Heart left ventricle (tissue), 16 donors: ENCODE measurements at regions not wholly inside any gene's neighbourhood (a gene's known extent, or its start where the extent isn't known, plus 50 kb on each side); places are given as distances from the start of the nearest gene placed in this dataset.

ENCODE experiments used
- ATAC-seq, 4 donors: fragments of 200-7000 bp; cut with Tn5 transposase; one replicate each; pipeline ENCODE4 v1.9.1; 2020 to 2022; ENCODE audit warnings: moderate library complexity in 4 of 4, mild to moderate bottlenecking in 3 of 4, moderate number of reproducible peaks in 1 of 4
- DNase-seq, 5 donors: peaks; one replicate each; pipeline ENCODE4 v3.0.0-alpha.2; 2020
- H3K27ac ChIP-seq, 12 donors: fragments of 200-600 bp; sonication (generic) in 4 of 12; one replicate each; pipeline versions ENCODE4 v1.5.0 to v1.8.0; 2016 to 2022; ENCODE audit warnings: mild to moderate bottlenecking in 2 of 12
- H3K27me3 ChIP-seq, 9 donors: fragments of 200-600 bp; sonication (generic) in 2 of 9; one replicate each; pipeline versions ENCODE4 v1.5.1 to v1.8.0; 2016 to 2022; ENCODE audit warnings: mild to moderate bottlenecking in 3 of 9
- H3K36me3 ChIP-seq, 9 donors: fragments of 200-600 bp; sonication (generic) in 2 of 9; one replicate each; pipeline versions ENCODE4 v1.5.0 to v1.8.0; 2018 to 2022; ENCODE audit warnings: mild to moderate bottlenecking in 2 of 9
- H3K4me1 ChIP-seq, 12 donors: fragments of 200-600 bp; sonication (generic) in 4 of 12; one replicate each; pipeline versions ENCODE4 v1.5.0 to v1.8.0; 2016 to 2022; ENCODE audit warnings: mild to moderate bottlenecking in 3 of 12
- H3K4me3 ChIP-seq, 12 donors: fragments of 200-600 bp; sonication (generic) in 4 of 12; one replicate each; pipeline versions ENCODE4 v1.5.0 to v1.8.0; 2017 to 2022; ENCODE audit warnings: mild to moderate bottlenecking in 9 of 12, moderate library complexity in 4 of 12
- H3K9me3 ChIP-seq, 12 donors: fragments of 200-600 bp; sonication (generic) in 4 of 12; one replicate each; pipeline versions ENCODE4 v1.5.0 to v1.8.0; 2016 to 2022; ENCODE audit warnings: mild to moderate bottlenecking in 1 of 12
- POLR2A ChIP-seq, 2 donors: fragments of 450-650 bp; IDR thresholded peaks; one replicate each; pipeline ENCODE4 v1.6.1; 2017; ENCODE audit warnings: antibody characterized with exemption in 2 of 2, mild to moderate bottlenecking in 2 of 2, moderate library complexity in 2 of 2
- WGBS, 4 donors: extraction: QIAGEN DNeasy Blood & Tissue Kit in 2 of 4; methylation state at CpG; one replicate each; pipeline versions ENCODE4 v1.1.5 to v1.1.7; 2013 to 2018; 5-methylcytosine and 5-hydroxymethylcytosine counted together
- intact Hi-C, 10 donors: fragments of 100-400 bp; cut with DNase I; formaldehyde crosslinking; loops; one replicate each; pipeline versions ENCODE4 v1.11.1 to v1.14.2; 2022
- TF ChIP-seq, protein P1 (sequence below), 12 donors: fragments of 200-600 bp; sonication (generic) in 4 of 12; IDR thresholded peaks; one replicate each; pipeline versions ENCODE4 v1.5.0 to v1.8.0; 2018 to 2022; ENCODE audit warnings: antibody characterized with exemption in 12 of 12, mild to moderate bottlenecking in 5 of 12
- donor health status: ischemic (EF 13 %, LVEDD 7.1; RV severe dilation, severe dysfunction).
- donor health status: healthy with polysubstance abuse.
- donor health status: DM: no; HTN: yes; CAD: no.
- donor health status: DM: no; HTN: no; CAD: no.
- donor health status: ischemic (EF 25% LVEDD 6.9; RV normal size, moderate dysfunction).
- donor health status: ischemic (EF 25% LVEDD 5.7; RV mildly dilated, moderate dysfunction).
- donor health status: healthy.
- donor health status: DM: yes; HTN: yes; CAD: no.
- donor health status: ischemic (EF 35%, LVEDD 5.7; RV mildly dilated, moderate dysfunction).
- donor health status: nonischemic (EF 11% LVEDD 7.7; RV severe dilation, severe dysfunction).
- donor health status: DM: yes; HTN: yes; CAD: no.
- donor health status: PGD.
- donor health status: ischemic (EF 29% LVEDD 5.4; RV normal size, mild dysfunction).
- donor health status: nonischemic (EF 23%, LVEDD 6.1; RV moderate dilation, normal function).

DNA sequence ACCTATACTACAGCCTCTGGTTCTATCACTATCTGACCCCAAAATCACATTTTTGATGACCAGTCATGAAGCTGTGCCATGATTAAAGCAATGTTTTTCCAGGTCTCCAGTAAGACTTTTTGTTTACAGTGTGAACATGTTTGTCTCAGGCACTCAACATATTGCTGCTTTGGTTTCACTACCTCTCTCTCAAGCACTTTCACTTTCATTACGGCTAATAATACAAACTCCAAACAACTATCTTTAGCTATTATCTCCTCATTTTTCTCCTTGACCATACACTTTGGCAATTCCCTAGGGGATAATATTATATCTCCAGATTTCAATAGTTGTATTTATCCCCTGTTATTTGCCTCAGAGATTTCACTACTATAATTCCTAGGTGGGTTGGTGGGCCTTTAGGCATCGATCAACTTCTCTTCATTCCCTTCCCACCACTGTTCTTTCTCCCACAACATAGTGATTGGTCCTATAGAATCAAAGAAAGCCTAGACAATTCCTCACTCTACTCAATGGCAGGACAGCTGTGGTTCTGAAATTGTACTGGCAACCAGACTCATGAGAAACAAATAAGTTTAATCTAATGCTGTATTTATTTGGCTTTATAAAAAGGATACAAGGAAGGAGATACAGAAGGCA, 261.4 kb upstream of the ZWINT start:
- no peaks in the 10 kb centered on the region for H3K27me3 ChIP-seq
- peaks cover 0 to 4% (median 0%) of the 10 kb centered on the region in 12 donors for H3K4me1 ChIP-seq
- ATAC-seq (no peak), DNase-seq (no peak)
- 64 to 67% (median 66%) methylated on average over 2 of the region's 2 CpGs for WGBS, 4 donors
- intact Hi-C loops: no loop called here
- H3K27ac ChIP-seq: no peak overlapping the region
- peaks cover 0 to 2% (median 0%) of the 10 kb centered on the region in 12 donors for H3K9me3 ChIP-seq
- TF ChIP-seq, protein P1, sequence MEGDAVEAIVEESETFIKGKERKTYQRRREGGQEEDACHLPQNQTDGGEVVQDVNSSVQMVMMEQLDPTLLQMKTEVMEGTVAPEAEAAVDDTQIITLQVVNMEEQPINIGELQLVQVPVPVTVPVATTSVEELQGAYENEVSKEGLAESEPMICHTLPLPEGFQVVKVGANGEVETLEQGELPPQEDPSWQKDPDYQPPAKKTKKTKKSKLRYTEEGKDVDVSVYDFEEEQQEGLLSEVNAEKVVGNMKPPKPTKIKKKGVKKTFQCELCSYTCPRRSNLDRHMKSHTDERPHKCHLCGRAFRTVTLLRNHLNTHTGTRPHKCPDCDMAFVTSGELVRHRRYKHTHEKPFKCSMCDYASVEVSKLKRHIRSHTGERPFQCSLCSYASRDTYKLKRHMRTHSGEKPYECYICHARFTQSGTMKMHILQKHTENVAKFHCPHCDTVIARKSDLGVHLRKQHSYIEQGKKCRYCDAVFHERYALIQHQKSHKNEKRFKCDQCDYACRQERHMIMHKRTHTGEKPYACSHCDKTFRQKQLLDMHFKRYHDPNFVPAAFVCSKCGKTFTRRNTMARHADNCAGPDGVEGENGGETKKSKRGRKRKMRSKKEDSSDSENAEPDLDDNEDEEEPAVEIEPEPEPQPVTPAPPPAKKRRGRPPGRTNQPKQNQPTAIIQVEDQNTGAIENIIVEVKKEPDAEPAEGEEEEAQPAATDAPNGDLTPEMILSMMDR (IDR thresholded peaks at IDR 0.05): no peak
- no peak for TF ChIP-seq POLR2A (IDR thresholded peaks at IDR 0.05)
- H3K4me3 ChIP-seq: peak overlapping the region in 9 of 12 donors; percentile 0 to 42 (median 25)
- no peaks in the 10 kb centered on the region for H3K36me3 ChIP-seq

DNA sequence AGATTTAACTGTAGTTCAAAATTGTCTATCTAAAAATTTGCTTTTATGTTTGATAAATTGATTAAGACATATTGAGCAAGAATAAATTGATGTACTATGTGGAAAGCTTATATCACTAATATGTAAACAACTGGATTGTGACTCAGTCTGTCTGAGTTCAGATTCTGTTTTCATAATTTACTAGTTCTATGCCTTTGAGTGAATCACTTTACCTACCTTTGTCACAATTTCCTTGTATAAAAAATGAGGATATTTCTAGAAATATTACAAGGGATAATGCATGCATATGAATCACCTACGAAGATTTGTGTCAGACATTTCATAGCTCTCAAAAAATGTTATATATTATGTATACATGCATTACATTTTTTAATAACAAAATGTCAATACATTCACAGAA, 245.1 kb upstream of the ZWINT start:
- intact Hi-C loops: no loop called here
- Histone ChIP-seq H3K9me3 (no peaks in the 10 kb centered on the region), H3K27ac (no peak overlapping the region), H3K4me3 (no peak overlapping the region), H3K27me3 (no peaks in the 10 kb centered on the region), H3K36me3 (no peaks in the 10 kb centered on the region), H3K4me1 (no peaks in the 10 kb centered on the region)
- ATAC-seq (no peak), DNase-seq (no peak)
- no peak for TF ChIP-seq POLR2A (IDR thresholded peaks at IDR 0.05)
- TF ChIP-seq, protein P1 (IDR thresholded peaks at IDR 0.05): no peak
- WGBS, 4 donors: 70 to 74% (median 71%) methylated on average over 1 of the region's 1 CpG

DNA sequence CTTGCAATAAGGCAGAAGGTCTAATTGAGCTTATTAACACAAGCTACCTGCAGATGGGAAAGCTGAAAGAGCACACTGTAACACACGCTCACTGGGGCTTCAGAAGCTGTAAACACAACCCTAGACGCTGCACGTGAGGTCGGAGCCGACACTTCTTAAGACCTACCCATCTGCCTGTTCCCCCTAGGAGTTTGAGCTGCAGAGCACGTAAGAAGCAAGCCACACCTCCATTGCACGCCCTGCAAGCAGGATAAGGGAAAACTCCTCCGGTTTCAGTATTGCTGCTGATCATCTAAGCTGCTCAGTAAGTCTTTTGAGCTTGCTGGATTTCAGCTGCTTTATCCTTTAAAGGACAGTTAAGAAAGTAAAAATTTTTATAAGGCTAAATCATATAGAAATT, 244.0 kb upstream of the ZWINT start:
- Histone ChIP-seq H3K9me3 (no peaks in the 10 kb centered on the region), H3K4me3 (no peak overlapping the region), H3K27me3 (no peaks in the 10 kb centered on the region), H3K36me3 (no peaks in the 10 kb centered on the region), H3K4me1 (no peaks in the 10 kb centered on the region), H3K27ac (no peak overlapping the region)
- ATAC-seq: no peak
- TF ChIP-seq, protein P1 (IDR thresholded peaks at IDR 0.05): no peak
- TF ChIP-seq POLR2A (IDR thresholded peaks at IDR 0.05): no peak
- intact Hi-C loops: no loop called here
- 25 to 32% (median 28%) methylated on average over 8 of the region's 8 CpGs for WGBS, 4 donors
- DNase-seq: no peak

DNA sequence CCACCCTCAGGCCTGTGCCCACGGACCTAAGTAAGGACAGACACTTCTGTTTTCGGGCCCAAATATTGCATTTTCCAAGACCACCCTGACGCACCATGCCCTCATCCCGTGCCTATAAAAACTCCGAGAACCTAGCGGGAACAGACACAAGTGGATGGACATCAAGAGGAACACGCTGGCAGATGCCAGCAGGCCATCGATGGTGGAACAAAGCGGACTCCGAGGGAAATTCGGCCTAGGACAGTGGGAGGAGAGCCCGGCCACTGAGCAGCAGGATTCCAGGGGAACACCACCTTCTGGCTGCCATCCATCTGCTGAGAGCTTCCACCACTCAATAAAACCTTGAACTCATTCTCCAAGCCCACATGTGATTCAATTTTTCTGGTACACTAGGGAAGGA, 243.6 kb upstream of the ZWINT start:
- no peak for DNase-seq

More for the DNA sequence above, 243.6 kb upstream of the ZWINT start:
- Histone ChIP-seq H3K4me3 (no peak overlapping the region), H3K9me3 (no peaks in the 10 kb centered on the region), H3K4me1 (no peaks in the 10 kb centered on the region), H3K36me3 (no peaks in the 10 kb centered on the region), H3K27me3 (no peaks in the 10 kb centered on the region), H3K27ac (no peak overlapping the region)
- TF ChIP-seq, protein P1 (IDR thresholded peaks at IDR 0.05): no peak
- no peak for TF ChIP-seq POLR2A (IDR thresholded peaks at IDR 0.05)
- WGBS, 4 donors: 80 to 86% (median 80%) methylated on average over 12 of the region's 12 CpGs
- intact Hi-C loops: no loop called here
- ATAC-seq: no peak
